Memory B cell (primary cell): ENCODE measurements at regions not wholly inside any gene's neighbourhood (a gene's known extent, or its start where the extent isn't known, plus 50 kb on each side); places are given as distances from the start of the nearest gene placed in this dataset.

Source experiments
- ATAC-seq: fragments of 150-1000 bp; cut with Tn5 transposase; 2 replicates; pipeline ENCODE4 v1.10.0; 2021; ENCODE audit warnings: low read depth, mild to moderate bottlenecking, moderate library complexity
- DNase-seq, 2 donors: peaks; one replicate each; pipeline ENCODE4 v3.0.0; 2022; ENCODE audit warnings: low spot score in 2 of 2
- H3K27ac Mint-ChIP-seq: one replicate; pipeline ENCODE4 v1.8.0; 2022; ENCODE audit warnings: mild to moderate bottlenecking, moderate library complexity, mixed read lengths
- H3K27me3 Mint-ChIP-seq: one replicate; pipeline ENCODE4 v1.8.0; 2022; ENCODE audit warnings: mixed read lengths
- H3K36me3 Mint-ChIP-seq: one replicate; pipeline ENCODE4 v1.8.0; 2022; ENCODE audit warnings: mild to moderate bottlenecking, mixed read lengths
- H3K4me1 Mint-ChIP-seq: one replicate; pipeline ENCODE4 v1.8.0; 2022; ENCODE audit warnings: mixed read lengths
- H3K4me3 Mint-ChIP-seq: one replicate; pipeline ENCODE4 v1.8.0; 2022; ENCODE audit warnings: mild to moderate bottlenecking, moderate library complexity, mixed read lengths
- H3K9me3 Mint-ChIP-seq: one replicate; pipeline ENCODE4 v1.8.0; 2022; ENCODE audit warnings: mixed read lengths

DNA sequence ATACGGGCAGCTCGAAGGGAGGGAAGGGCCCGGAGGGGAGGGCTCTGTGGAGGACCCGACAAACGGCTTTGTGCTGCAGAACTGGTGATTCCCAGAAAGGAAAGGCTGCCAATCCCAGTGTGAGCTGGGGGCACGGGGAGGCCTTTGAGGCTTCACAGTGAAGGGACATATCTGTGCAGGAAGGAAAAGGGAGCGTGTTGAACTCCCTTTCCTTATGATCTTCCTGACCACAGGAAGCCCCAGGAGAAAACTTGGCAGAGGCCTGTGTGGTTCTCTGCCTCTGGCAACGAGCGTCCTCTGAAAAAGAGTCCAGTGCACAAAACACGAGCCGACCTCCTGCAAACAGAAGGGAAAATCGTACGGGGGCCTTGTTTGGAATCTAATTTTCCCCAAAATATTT, 683.5 kb upstream of the SALL3 start:
- Mint-ChIP-seq H3K27ac (no peak overlapping the region), H3K9me3 (peaks cover under 1% of the 10 kb centered on the region), H3K4me3 (no peak overlapping the region), H3K36me3 (no peaks in the 10 kb centered on the region), H3K4me1 (no peaks in the 10 kb centered on the region), H3K27me3 (no peaks in the 10 kb centered on the region)
- no peak for DNase-seq
- no peak for ATAC-seq

GRCh38 chr18:78297048-78297447, 682.6 kb upstream of the SALL3 start:
- no peak overlapping the region for H3K27ac Mint-ChIP-seq
- H3K9me3 Mint-ChIP-seq = no peaks in the 10 kb centered on the region
- no peaks in the 10 kb centered on the region for H3K36me3 Mint-ChIP-seq
- ATAC-seq (no peak), DNase-seq (no peak)
- H3K4me1 Mint-ChIP-seq = no peaks in the 10 kb centered on the region
- H3K4me3 Mint-ChIP-seq = no peak overlapping the region
- no peaks in the 10 kb centered on the region for H3K27me3 Mint-ChIP-seq

DNA sequence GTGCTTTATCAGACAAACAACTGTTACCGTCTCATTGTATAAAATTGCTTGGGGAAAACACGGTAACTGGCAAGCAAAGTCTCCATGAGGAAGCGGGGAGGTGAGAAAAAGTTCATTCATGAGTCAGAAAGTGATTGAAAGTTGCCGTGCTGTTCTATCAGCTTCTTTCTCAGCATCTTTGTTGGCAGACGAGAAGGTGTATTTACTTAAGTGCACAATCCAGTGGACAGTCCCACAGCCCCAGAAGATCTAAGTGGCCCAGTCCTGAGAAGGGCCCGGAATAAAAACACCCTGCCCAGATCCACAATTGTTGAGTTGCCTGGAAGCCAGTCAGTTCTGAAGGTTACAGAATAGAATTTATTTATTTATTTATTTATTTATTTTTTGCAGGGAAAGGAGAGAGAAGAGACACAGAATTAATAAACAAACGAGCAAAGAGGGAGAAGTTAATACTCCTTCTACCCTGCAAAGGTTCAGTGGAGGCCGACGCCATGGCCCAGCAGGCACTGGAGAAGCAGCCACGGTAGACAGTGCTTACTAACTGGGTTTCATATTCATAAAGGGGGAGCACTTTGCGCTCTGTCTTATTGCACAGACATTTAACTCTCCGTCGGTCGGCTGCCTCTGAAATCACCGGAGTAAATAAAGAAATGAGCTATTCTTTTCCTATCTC, 676.0 kb upstream of the SALL3 start:
- Mint-ChIP-seq H3K27ac (no peak overlapping the region), H3K4me3 (no peak overlapping the region), H3K4me1 (no peaks in the 10 kb centered on the region), H3K36me3 (no peaks in the 10 kb centered on the region), H3K9me3 (peaks cover 4% of the 10 kb centered on the region), H3K27me3 (no peaks in the 10 kb centered on the region)
- no peak for ATAC-seq
- DNase-seq = no peak

GRCh38 chr18:78304192-78305164, 675.1 kb upstream of the SALL3 start:
- ATAC-seq = no peak
- no peaks in the 10 kb centered on the region for H3K4me1 Mint-ChIP-seq
- H3K9me3 Mint-ChIP-seq = peaks cover 7% of the 10 kb centered on the region
- no peak overlapping the region for H3K4me3 Mint-ChIP-seq
- no peaks in the 10 kb centered on the region for H3K36me3 Mint-ChIP-seq
- no peak for DNase-seq
- no peaks in the 10 kb centered on the region for H3K27me3 Mint-ChIP-seq
- H3K27ac Mint-ChIP-seq = no peak overlapping the region

DNA sequence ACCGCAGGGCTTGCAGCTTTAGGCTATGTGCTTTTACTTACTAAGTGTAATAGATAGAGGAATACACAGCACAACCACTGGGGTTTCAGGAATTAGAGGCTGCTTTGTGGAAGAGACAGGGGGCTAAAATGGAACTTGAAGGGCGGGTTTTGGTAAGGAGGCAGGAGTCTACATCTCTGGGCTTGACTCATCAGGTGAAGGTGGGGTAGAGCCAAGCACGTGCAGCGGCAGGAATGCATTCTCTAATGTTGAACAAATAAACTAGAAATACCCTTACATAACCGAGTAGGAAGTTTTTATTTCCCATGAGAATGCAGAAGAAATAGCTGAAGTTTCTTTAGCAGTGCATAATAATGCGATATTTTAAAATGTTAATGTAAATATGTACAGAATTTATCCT, 673.8 kb upstream of the SALL3 start:
- H3K27ac Mint-ChIP-seq = no peak overlapping the region
- no peaks in the 10 kb centered on the region for H3K4me1 Mint-ChIP-seq
- no peaks in the 10 kb centered on the region for H3K36me3 Mint-ChIP-seq
- no peak for DNase-seq
- peaks cover 7% of the 10 kb centered on the region for H3K9me3 Mint-ChIP-seq
- no peaks in the 10 kb centered on the region for H3K27me3 Mint-ChIP-seq
- H3K4me3 Mint-ChIP-seq = no peak overlapping the region
- no peak for ATAC-seq

- DNase-seq (no peak), ATAC-seq (no peak)
- H3K4me3 Mint-ChIP-seq = no peak overlapping the region
- H3K27me3 Mint-ChIP-seq = no peaks in the 10 kb centered on the region
- H3K27ac Mint-ChIP-seq = no peak overlapping the region
- no peaks in the 10 kb centered on the region for H3K36me3 Mint-ChIP-seq
- peaks cover 11% of the 10 kb centered on the region for H3K9me3 Mint-ChIP-seq
- H3K4me1 Mint-ChIP-seq = no peaks in the 10 kb centered on the region
Observed at GRCh38 chr18:78309307-78309706, 670.3 kb upstream of the SALL3 start.

- no peaks in the 10 kb centered on the region for H3K4me1 Mint-ChIP-seq
- H3K27ac Mint-ChIP-seq = no peak overlapping the region
- DNase-seq (no peak), ATAC-seq (no peak)
- H3K9me3 Mint-ChIP-seq = peaks cover 10% of the 10 kb centered on the region
- H3K27me3 Mint-ChIP-seq = no peaks in the 10 kb centered on the region
- no peak overlapping the region for H3K4me3 Mint-ChIP-seq
- no peaks in the 10 kb centered on the region for H3K36me3 Mint-ChIP-seq
Observed at GRCh38 chr18:78309924-78310323, 669.7 kb upstream of the SALL3 start.

DNA sequence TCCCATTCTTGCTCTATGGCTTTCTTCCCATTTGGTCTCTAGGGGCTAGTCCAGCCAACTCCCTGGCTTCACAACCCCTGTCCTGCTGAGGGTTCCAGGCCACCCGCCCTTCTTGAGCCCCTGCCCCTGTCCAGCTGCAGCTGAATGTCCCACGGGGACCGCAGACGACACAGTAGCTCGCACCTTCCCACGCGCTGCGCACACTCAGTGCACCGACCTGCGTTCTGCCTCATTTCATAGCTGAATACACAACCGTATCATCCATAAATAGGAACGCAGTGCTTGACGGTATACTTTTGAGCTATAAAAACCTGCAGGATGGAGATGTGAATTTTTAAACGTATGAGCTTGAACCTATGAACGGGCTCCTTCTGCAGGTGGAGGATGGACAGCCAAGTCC, 660.4 kb upstream of the SALL3 start:
- no peaks in the 10 kb centered on the region for H3K36me3 Mint-ChIP-seq
- no peak overlapping the region for H3K27ac Mint-ChIP-seq
- DNase-seq (no peak), ATAC-seq (no peak)
- no peak overlapping the region for H3K4me3 Mint-ChIP-seq
- no peaks in the 10 kb centered on the region for H3K9me3 Mint-ChIP-seq
- no peaks in the 10 kb centered on the region for H3K27me3 Mint-ChIP-seq
- no peaks in the 10 kb centered on the region for H3K4me1 Mint-ChIP-seq

- DNase-seq = no peak
- Mint-ChIP-seq H3K9me3 (no peaks in the 10 kb centered on the region), H3K36me3 (no peaks in the 10 kb centered on the region), H3K27ac (no peak overlapping the region), H3K27me3 (no peaks in the 10 kb centered on the region), H3K4me3 (no peak overlapping the region), H3K4me1 (no peaks in the 10 kb centered on the region)
- no peak for ATAC-seq
Observed at GRCh38 chr18:78319961-78320360, 659.7 kb upstream of the SALL3 start.

GRCh38 chr18:78321402-78321801, 658.2 kb upstream of the SALL3 start:
- Mint-ChIP-seq H3K9me3 (peaks cover 3% of the 10 kb centered on the region), H3K4me3 (no peak overlapping the region), H3K36me3 (no peaks in the 10 kb centered on the region), H3K4me1 (no peaks in the 10 kb centered on the region), H3K27me3 (no peaks in the 10 kb centered on the region), H3K27ac (no peak overlapping the region)
- ATAC-seq = no peak
- no peak for DNase-seq

- H3K4me3 Mint-ChIP-seq = no peak overlapping the region
Observed at GRCh38 chr18:78323453-78324197, 656.0 kb upstream of the SALL3 start.

DNA sequence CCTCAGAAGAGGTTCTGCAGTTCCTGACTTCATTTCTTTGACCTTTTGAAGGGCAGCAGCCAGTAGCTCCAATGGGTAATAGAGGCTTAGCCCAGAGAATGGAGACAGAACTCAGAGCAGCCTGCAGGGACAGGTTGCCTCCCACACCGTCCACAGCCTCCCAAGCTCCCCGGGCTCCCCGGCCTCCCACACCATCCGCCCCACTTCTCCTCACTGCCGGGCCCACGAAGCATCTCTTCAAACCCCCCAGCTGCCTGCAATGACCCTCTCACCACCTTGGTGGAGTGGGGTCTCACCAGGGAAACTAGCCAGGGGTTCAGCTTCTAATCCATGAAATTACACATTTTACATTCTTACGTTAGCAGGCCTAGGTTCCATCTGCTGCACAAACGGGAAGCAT, 652.0 kb upstream of the SALL3 start:
- H3K4me1 Mint-ChIP-seq = no peaks in the 10 kb centered on the region
- H3K27ac Mint-ChIP-seq = no peak overlapping the region
- no peak overlapping the region for H3K4me3 Mint-ChIP-seq
- H3K36me3 Mint-ChIP-seq = no peaks in the 10 kb centered on the region
- peaks cover 3% of the 10 kb centered on the region for H3K9me3 Mint-ChIP-seq
- H3K27me3 Mint-ChIP-seq = no peaks in the 10 kb centered on the region
- ATAC-seq (no peak), DNase-seq (no peak)

More at GRCh38 chr18:78323453-78324197, 656.0 kb upstream of the SALL3 start:
- H3K27ac Mint-ChIP-seq = no peak overlapping the region
- H3K4me1 Mint-ChIP-seq = no peaks in the 10 kb centered on the region
- H3K9me3 Mint-ChIP-seq = peaks cover 3% of the 10 kb centered on the region
- no peaks in the 10 kb centered on the region for H3K27me3 Mint-ChIP-seq
- DNase-seq (no peak), ATAC-seq (no peak)
- no peaks in the 10 kb centered on the region for H3K36me3 Mint-ChIP-seq

GRCh38 chr18:78330766-78331165, 648.9 kb upstream of the SALL3 start:
- no peaks in the 10 kb centered on the region for H3K36me3 Mint-ChIP-seq
- no peak overlapping the region for H3K27ac Mint-ChIP-seq

GRCh38 chr18:78352910-78353309, 626.7 kb upstream of the SALL3 start:
- DNase-seq = no peak
- Mint-ChIP-seq H3K9me3 (no peaks in the 10 kb centered on the region), H3K4me1 (no peaks in the 10 kb centered on the region), H3K27ac (no peak overlapping the region), H3K4me3 (no peak overlapping the region), H3K27me3 (peaks cover 3% of the 10 kb centered on the region), H3K36me3 (no peaks in the 10 kb centered on the region)
- ATAC-seq = no peak

More at GRCh38 chr18:78330766-78331165, 648.9 kb upstream of the SALL3 start:
- DNase-seq = no peak
- ATAC-seq = no peak
- Mint-ChIP-seq H3K27me3 (no peaks in the 10 kb centered on the region), H3K9me3 (peaks cover 4% of the 10 kb centered on the region), H3K4me1 (no peaks in the 10 kb centered on the region), H3K4me3 (no peak overlapping the region)
